GM12874 (cell line): ENCODE measurements at regions not wholly inside any gene's neighbourhood (a gene's known extent, or its start where the extent isn't known, plus 50 kb on each side); places are given as distances from the start of the nearest gene placed in this dataset.

Source experiments
- CTCF ChIP-seq: IDR thresholded peaks from 2 replicates; pipeline ENCODE4 v1.5.1; 2011; ENCODE audit warnings: low read depth, mild to moderate bottlenecking, control low read depth, low read length, moderate library complexity; ENCODE audit not compliant: insufficient read depth

GRCh38 chr1:5297886-5298239 lies 643.5 kb downstream of the AJAP1 start:
- TF ChIP-seq CTCF = no peak

- TF ChIP-seq CTCF = no peak
Observed at GRCh38 chr1:5297180-5297885, 642.9 kb downstream of the AJAP1 start.

GRCh38 chr1:5296557-5297179 lies 642.3 kb downstream of the AJAP1 start:
- TF ChIP-seq CTCF = no peak

GRCh38 chr1:5296095-5296494 lies 641.7 kb downstream of the AJAP1 start:
- TF ChIP-seq CTCF = no peak

GRCh38 chr1:5291889-5292288 lies 637.5 kb downstream of the AJAP1 start:
- TF ChIP-seq CTCF = no peak

- TF ChIP-seq CTCF = no peak
Observed at GRCh38 chr1:5287178-5288150, 633.1 kb downstream of the AJAP1 start.

GRCh38 chr1:5286244-5286643 lies 631.8 kb downstream of the AJAP1 start:
- TF ChIP-seq CTCF = no peak
